ENCODE measurements at regions not wholly inside any gene's neighbourhood (a gene's known extent, or its start where the extent isn't known, plus 50 kb on each side); places are given as distances from the start of the nearest gene placed in this dataset.
"Not testable (repeated sequence)": the region's sequence is repeated elsewhere in the genome, so short reads cannot be mapped to it uniquely, and the experiment has no call there.

DNA sequence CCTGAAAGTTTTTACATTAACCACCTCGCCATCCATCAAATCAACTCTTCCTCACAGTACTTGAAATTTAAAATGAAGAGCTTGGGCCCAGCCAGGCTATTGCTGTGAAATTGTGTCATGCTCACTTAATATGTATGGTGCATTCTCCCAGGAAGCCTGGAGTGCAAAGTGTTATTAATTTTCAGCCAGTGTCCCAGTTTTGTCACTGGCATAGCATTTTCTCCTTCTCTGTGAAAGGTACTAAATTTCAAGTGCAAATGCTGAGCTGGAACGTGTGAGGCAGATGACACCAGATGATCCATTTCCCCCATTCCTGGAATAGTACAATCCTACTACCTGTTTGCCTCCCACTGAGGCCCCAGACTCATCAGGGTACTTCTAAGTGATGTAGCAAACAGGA, 397.6 kb upstream of the ACTBL2 start:
- Histone ChIP-seq H3K9me3 (replicated peaks; ENCODE audit: insufficient read depth, low read length) (no peaks in the 10 kb centered on the region), H3K27me3 (replicated peaks; ENCODE audit: insufficient read depth, low read length) (no peaks in the 10 kb centered on the region), H3K4me2 (ENCODE audit: low read depth, low read length) (no peak overlapping the region), H3K27ac (ENCODE audit: low read length) (no peak overlapping the region), H2AFZ (ENCODE audit: low read length) (no peak overlapping the region), H3F3A (ENCODE audit: insufficient read depth, low read length) (no peaks in the 10 kb centered on the region), H4K20me1 (ENCODE audit: insufficient read depth, low read length) (no peaks in the 10 kb centered on the region), H3K4me1 (ENCODE audit: low read length) (no peaks in the 10 kb centered on the region), H3K36me3 (replicated peaks; ENCODE audit: insufficient read depth, low read length) (no peaks in the 10 kb centered on the region), H3K9ac (ENCODE audit: low read length) (no peak overlapping the region), H3K79me2 (ENCODE audit: low read length) (no peaks in the 10 kb centered on the region), H3K9me2 (replicated peaks; ENCODE audit: insufficient read depth, low read length) (no peaks in the 10 kb centered on the region), H3K4me3 (ENCODE audit: low read length) (no peak overlapping the region)
- TF ChIP-seq EZH2phosphoT487 (IDR thresholded peaks at IDR 0.05; ENCODE audit: low read length): no peak
- TF ChIP-seq, protein P1, sequence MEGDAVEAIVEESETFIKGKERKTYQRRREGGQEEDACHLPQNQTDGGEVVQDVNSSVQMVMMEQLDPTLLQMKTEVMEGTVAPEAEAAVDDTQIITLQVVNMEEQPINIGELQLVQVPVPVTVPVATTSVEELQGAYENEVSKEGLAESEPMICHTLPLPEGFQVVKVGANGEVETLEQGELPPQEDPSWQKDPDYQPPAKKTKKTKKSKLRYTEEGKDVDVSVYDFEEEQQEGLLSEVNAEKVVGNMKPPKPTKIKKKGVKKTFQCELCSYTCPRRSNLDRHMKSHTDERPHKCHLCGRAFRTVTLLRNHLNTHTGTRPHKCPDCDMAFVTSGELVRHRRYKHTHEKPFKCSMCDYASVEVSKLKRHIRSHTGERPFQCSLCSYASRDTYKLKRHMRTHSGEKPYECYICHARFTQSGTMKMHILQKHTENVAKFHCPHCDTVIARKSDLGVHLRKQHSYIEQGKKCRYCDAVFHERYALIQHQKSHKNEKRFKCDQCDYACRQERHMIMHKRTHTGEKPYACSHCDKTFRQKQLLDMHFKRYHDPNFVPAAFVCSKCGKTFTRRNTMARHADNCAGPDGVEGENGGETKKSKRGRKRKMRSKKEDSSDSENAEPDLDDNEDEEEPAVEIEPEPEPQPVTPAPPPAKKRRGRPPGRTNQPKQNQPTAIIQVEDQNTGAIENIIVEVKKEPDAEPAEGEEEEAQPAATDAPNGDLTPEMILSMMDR (IDR thresholded peaks at IDR 0.05; ENCODE audit: low read length): no peak
- no peak for TF ChIP-seq EZH2 (optimal IDR thresholded peaks at IDR 0.05; ENCODE audit: low read depth, low read length)
- no peak for DNase-seq

DNA sequence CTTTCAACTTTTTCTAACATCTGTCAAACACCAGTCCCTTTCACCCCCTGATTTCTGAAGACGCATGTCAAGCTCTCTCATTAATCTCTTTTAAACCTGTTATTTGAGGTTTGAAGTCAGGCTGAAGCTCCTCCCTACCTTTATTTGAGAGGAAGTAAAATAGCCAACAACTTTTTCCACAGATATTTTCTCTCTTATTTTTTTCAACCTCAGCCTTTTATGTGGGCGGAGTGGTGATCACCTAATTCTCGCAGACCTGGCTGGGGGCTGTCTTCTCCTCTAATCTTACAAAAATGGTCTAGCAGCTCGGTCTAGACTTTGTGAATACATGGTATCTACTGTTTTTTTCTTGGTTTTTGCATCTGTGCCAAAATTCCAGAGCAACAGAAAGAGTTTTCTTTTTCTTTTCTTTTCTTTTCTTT, 395.7 kb upstream of the ACTBL2 start:
- no peak overlapping the region for H3K4me3 ChIP-seq (ENCODE audit: low read length)
- H2AFZ ChIP-seq (ENCODE audit: low read length): no peak overlapping the region
- H3F3A ChIP-seq (ENCODE audit: insufficient read depth, low read length): no peaks in the 10 kb centered on the region
- no peaks in the 10 kb centered on the region for H3K9me2 ChIP-seq (replicated peaks; ENCODE audit: insufficient read depth, low read length)
- no peaks in the 10 kb centered on the region for H3K79me2 ChIP-seq (ENCODE audit: low read length)
- no peaks in the 10 kb centered on the region for H3K36me3 ChIP-seq (replicated peaks; ENCODE audit: insufficient read depth, low read length)
- H3K4me2 ChIP-seq (ENCODE audit: low read depth, low read length): no peak overlapping the region
- no peaks in the 10 kb centered on the region for H3K9me3 ChIP-seq (replicated peaks; ENCODE audit: insufficient read depth, low read length)
- no peak overlapping the region for H3K9ac ChIP-seq (ENCODE audit: low read length)
- no peak for DNase-seq
- TF ChIP-seq EZH2 (optimal IDR thresholded peaks at IDR 0.05; ENCODE audit: low read depth, low read length) (no peak), EZH2phosphoT487 (IDR thresholded peaks at IDR 0.05; ENCODE audit: low read length) (no peak)
- TF ChIP-seq, protein P1 (IDR thresholded peaks at IDR 0.05; ENCODE audit: low read length): no peak
- H3K27ac ChIP-seq (ENCODE audit: low read length): no peak overlapping the region
- no peaks in the 10 kb centered on the region for H3K27me3 ChIP-seq (replicated peaks; ENCODE audit: insufficient read depth, low read length)
- no peaks in the 10 kb centered on the region for H4K20me1 ChIP-seq (ENCODE audit: insufficient read depth, low read length)
- H3K4me1 ChIP-seq (ENCODE audit: low read length): no peaks in the 10 kb centered on the region

DNA sequence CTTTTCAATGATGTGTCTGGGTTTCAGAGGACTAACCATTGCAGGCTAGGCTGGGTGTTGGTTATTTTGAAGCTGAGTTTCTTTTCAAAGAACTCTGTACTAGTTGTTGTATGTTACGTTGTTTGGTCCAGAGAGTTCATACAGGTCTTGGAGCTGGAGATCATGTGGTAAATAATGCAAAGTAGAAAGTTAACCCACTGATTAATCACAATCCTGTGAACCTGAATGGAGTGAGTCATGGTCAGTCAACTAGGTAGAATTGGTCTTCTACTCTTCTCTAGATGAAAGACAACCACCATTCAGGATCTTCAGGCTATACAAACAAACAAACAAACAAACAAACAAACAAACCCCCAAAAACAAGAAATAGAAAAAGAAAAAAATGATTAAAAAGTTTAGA, 388.9 kb upstream of the ACTBL2 start:
- Histone ChIP-seq H3K9me2 (replicated peaks; ENCODE audit: insufficient read depth, low read length) (no peaks in the 10 kb centered on the region), H3K9ac (ENCODE audit: low read length) (no peak overlapping the region), H3K9me3 (replicated peaks; ENCODE audit: insufficient read depth, low read length) (no peaks in the 10 kb centered on the region), H3K79me2 (ENCODE audit: low read length) (no peaks in the 10 kb centered on the region), H2AFZ (ENCODE audit: low read length) (no peak overlapping the region), H3K4me3 (ENCODE audit: low read length) (no peak overlapping the region), H3K36me3 (replicated peaks; ENCODE audit: insufficient read depth, low read length) (no peaks in the 10 kb centered on the region), H3K4me1 (ENCODE audit: low read length) (no peaks in the 10 kb centered on the region), H4K20me1 (ENCODE audit: insufficient read depth, low read length) (no peaks in the 10 kb centered on the region), H3K27ac (ENCODE audit: low read length) (no peak overlapping the region), H3K4me2 (ENCODE audit: low read depth, low read length) (no peak overlapping the region), H3K27me3 (replicated peaks; ENCODE audit: insufficient read depth, low read length) (no peaks in the 10 kb centered on the region), H3F3A (ENCODE audit: insufficient read depth, low read length) (no peaks in the 10 kb centered on the region)
- no peak for DNase-seq
- TF ChIP-seq EZH2phosphoT487 (IDR thresholded peaks at IDR 0.05; ENCODE audit: low read length): no peak
- TF ChIP-seq, protein P1 (IDR thresholded peaks at IDR 0.05; ENCODE audit: low read length): no peak

DNA sequence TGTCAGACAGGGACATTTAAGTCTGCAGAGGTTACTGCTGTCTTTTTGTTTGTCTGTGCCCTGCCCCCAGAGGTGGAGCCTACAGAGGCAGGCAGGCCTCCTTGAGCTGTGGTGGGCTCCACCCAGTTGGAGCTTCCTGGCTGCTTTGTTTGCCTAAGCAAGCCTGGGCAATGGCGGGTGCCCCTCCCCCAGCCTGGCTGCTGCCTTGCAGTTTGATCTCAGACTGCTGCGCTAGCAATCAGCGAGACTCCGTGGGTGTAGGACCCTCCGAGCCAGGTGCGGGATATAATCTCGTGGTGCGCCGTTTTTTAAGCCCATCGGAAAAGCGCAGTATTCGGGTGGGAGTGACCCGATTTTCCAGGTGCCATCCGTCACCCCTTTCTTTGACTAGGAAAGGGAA, 387.7 kb upstream of the ACTBL2 start:
- not testable (repeated sequence) for H2AFZ ChIP-seq (ENCODE audit: low read length); H3K4me2 ChIP-seq (ENCODE audit: low read depth, low read length); H3K27me3 ChIP-seq (replicated peaks; ENCODE audit: insufficient read depth, low read length); H3K36me3 ChIP-seq (replicated peaks; ENCODE audit: insufficient read depth, low read length); H3K4me1 ChIP-seq (ENCODE audit: low read length); H3K4me3 ChIP-seq (ENCODE audit: low read length); H3K9ac ChIP-seq (ENCODE audit: low read length); H3K79me2 ChIP-seq (ENCODE audit: low read length); H3K27ac ChIP-seq (ENCODE audit: low read length); H3K9me2 ChIP-seq (replicated peaks; ENCODE audit: insufficient read depth, low read length); H3K9me3 ChIP-seq (replicated peaks; ENCODE audit: insufficient read depth, low read length); DNase-seq; H3F3A ChIP-seq (ENCODE audit: insufficient read depth, low read length); H4K20me1 ChIP-seq (ENCODE audit: insufficient read depth, low read length)

Measured in MM.1S (cell line).